Upper lobe of right lung (tissue), 1 donor: ENCODE measurements at regions not wholly inside any gene's neighbourhood (a gene's known extent, or its start where the extent isn't known, plus 50 kb on each side); places are given as distances from the start of the nearest gene placed in this dataset.
"Not testable (repeated sequence)": the region's sequence is repeated elsewhere in the genome, so short reads cannot be mapped to it uniquely, and the experiment has no call there.

Source experiments
- ATAC-seq: fragments of 200-7000 bp; cut with Tn5 transposase; one replicate; pipeline ENCODE4 v1.9.1; 2020; ENCODE audit warnings: mild to moderate bottlenecking, moderate library complexity
- DNase-seq: peaks from one replicate; pipeline ENCODE4 v3.0.0-alpha.2; 2020
- H3K27ac ChIP-seq: fragments of 200-600 bp; one replicate; pipeline ENCODE4 v1.8.0; 2022
- H3K27me3 ChIP-seq: fragments of 200-600 bp; one replicate; pipeline ENCODE4 v1.8.0; 2022; ENCODE audit warnings: mild to moderate bottlenecking
- H3K36me3 ChIP-seq: fragments of 200-600 bp; one replicate; pipeline ENCODE4 v1.8.0; 2022
- H3K4me1 ChIP-seq: fragments of 200-600 bp; one replicate; pipeline ENCODE4 v1.8.0; 2022
- H3K4me3 ChIP-seq: fragments of 200-600 bp; one replicate; pipeline ENCODE4 v1.8.0; 2022; ENCODE audit warnings: mild to moderate bottlenecking
- H3K9me3 ChIP-seq: fragments of 200-600 bp; one replicate; pipeline ENCODE4 v1.8.0; 2022
- CTCF ChIP-seq: fragments of 200-600 bp; IDR thresholded peaks from one replicate; pipeline ENCODE4 v1.8.0; 2022; ENCODE audit warnings: antibody characterized with exemption
- intact Hi-C: fragments of 100-400 bp; cut with DNase I; formaldehyde crosslinking; loops from one replicate; pipeline ENCODE4 v1.11.0; 2022
- donor health status: DM: no; HTN: yes; CAD: no; lungs with severe emphysema.

DNA sequence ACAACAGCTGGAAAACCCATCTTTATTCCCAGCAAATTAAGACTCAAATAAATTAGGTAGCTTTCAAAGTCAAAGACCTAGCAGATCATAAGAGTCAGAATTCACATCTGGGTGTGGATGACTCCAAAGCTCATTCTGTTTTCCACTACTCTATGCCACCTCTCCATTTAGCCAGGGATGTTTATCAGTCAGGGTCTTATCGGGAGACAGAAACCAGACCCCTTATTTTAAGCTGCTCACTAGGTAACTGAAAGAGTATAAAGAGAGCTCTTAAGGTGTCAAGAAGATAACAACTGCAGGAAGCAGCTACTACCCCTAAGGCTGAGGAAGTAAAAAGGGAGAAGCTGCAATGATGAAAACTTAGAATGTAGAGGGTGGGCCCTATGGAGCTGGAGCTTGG is 333.7 kb upstream of the KLF3 start:
- H3K27me3 ChIP-seq = no peaks in the 10 kb centered on the region
- no peak overlapping the region for H3K4me3 ChIP-seq
- DNase-seq = no peak
- no peaks in the 10 kb centered on the region for H3K9me3 ChIP-seq
- intact Hi-C loops = no loop called here
- H3K27ac ChIP-seq = no peak overlapping the region
- H3K4me1 ChIP-seq = no peaks in the 10 kb centered on the region
- TF ChIP-seq CTCF = no peak
- H3K36me3 ChIP-seq = no peaks in the 10 kb centered on the region
- no peak for ATAC-seq

- H3K27me3 ChIP-seq = no peaks in the 10 kb centered on the region
- ATAC-seq = no peak
- TF ChIP-seq CTCF = no peak
- H3K27ac ChIP-seq = no peak overlapping the region
- no peak for DNase-seq
- H3K4me1 ChIP-seq = no peaks in the 10 kb centered on the region
- no peak overlapping the region for H3K4me3 ChIP-seq
- no peaks in the 10 kb centered on the region for H3K9me3 ChIP-seq
- intact Hi-C loops = no loop called here
- H3K36me3 ChIP-seq = no peaks in the 10 kb centered on the region
Measured at GRCh38 chr4:38330936-38331335, 333.1 kb upstream of the KLF3 start.

DNA sequence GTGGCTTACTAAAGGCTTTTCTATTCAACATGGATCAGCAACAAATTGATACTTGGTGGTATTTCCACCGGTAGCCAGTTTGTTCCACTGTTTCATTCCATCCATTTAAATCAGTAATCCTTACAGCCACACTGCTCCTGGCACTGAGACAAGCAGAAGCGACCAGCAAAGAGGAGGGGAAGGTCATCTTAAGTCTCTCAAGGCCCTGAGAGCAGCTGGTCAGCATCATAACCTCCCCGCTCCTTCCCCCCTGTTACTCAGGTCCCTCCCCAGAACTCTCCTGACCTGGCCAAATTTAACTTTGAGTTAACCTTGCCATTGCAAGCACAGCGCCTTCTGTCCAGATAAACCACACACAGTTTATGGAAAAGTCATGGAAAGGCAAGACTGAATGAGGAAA is 331.3 kb upstream of the KLF3 start:
- no peak for TF ChIP-seq CTCF
- H3K36me3 ChIP-seq = no peaks in the 10 kb centered on the region
- H3K4me1 ChIP-seq = no peaks in the 10 kb centered on the region
- no peaks in the 10 kb centered on the region for H3K9me3 ChIP-seq
- H3K4me3 ChIP-seq = no peak overlapping the region
- DNase-seq (no peak), ATAC-seq (no peak)
- H3K27ac ChIP-seq = no peak overlapping the region
- no peaks in the 10 kb centered on the region for H3K27me3 ChIP-seq
- intact Hi-C loops = no loop called here

GRCh38 chr4:38333219-38333618 is 330.8 kb upstream of the KLF3 start:
- Histone ChIP-seq H3K4me3 (no peak overlapping the region), H3K27ac (no peak overlapping the region), H3K9me3 (no peaks in the 10 kb centered on the region), H3K27me3 (no peaks in the 10 kb centered on the region), H3K36me3 (no peaks in the 10 kb centered on the region), H3K4me1 (no peaks in the 10 kb centered on the region)
- TF ChIP-seq CTCF = no peak
- DNase-seq (no peak), ATAC-seq (no peak)
- intact Hi-C loops = no loop called here

GRCh38 chr4:38334791-38335190 is 329.2 kb upstream of the KLF3 start:
- DNase-seq = no peak
- no peak for ATAC-seq
- H3K36me3 ChIP-seq = no peaks in the 10 kb centered on the region
- no peak overlapping the region for H3K4me3 ChIP-seq
- TF ChIP-seq CTCF = no peak
- H3K4me1 ChIP-seq = no peaks in the 10 kb centered on the region
- no peak overlapping the region for H3K27ac ChIP-seq
- intact Hi-C loops = no loop called here
- H3K27me3 ChIP-seq = no peaks in the 10 kb centered on the region
- H3K9me3 ChIP-seq = peaks cover 7% of the 10 kb centered on the region

DNA sequence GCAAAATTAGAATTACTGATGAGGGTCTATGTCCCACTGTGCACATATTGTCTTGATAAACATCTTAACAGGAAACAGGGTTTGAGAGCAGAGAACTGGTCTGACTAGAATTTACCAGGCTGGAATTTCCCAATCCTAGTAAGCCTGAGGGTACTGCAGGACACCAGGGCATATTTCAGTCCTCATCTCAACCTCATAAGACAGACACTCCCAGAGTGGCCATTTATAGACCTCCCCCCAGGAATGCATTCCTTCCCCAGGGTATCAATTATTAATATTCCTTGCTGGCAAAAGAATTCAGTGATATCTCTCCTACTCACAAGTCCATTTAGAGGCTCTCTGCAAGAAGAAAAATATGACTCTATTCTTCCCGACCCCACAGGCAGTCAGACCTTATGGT is 325.1 kb upstream of the KLF3 start:
- H3K27ac ChIP-seq, H3K4me1 ChIP-seq, H3K9me3 ChIP-seq, ATAC-seq, intact Hi-C loops, H3K4me3 ChIP-seq, H3K27me3 ChIP-seq, H3K36me3 ChIP-seq, DNase-seq: not testable (repeated sequence)
